ENCODE measurements at regions not wholly inside any gene's neighbourhood (a gene's known extent, or its start where the extent isn't known, plus 50 kb on each side); places are given as distances from the start of the nearest gene placed in this dataset.

DNA sequence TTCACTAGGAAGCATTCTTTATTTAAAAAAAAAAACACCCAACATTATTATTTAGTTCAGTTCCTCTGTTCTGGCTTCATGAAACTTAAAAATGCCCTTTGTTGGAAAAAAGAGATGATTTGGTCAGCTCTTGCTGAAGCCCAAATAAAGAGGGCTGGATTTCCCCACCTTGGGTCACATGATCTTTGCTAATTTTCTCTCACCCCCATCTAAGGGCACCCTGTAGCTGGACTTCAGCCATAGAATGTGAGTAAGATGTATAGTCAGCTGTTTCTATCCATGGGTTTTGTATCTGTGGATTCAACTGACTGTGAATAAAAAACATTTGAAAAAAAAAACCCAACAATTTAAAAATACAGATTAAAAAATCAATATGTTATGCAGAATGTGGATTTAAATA is 213.9 kb upstream of the SULF2 start:
- CTCF ChIA-PET (ENCODE audit: low intra/inter-chr PET ratio, low total read pairs): no interaction called here
- no peaks in the 10 kb centered on the region for H3K79me2 ChIP-seq (ENCODE audit: insufficient read depth, low read length)
- TF ChIP-seq REPIN1 (CRISPR knock-in tag; IDR thresholded peaks at IDR 0.05; ENCODE audit: borderline replicate concordance, low read depth): no peak
- no peak for TF ChIP-seq NFKB2 (CRISPR knock-in tag; IDR thresholded peaks at IDR 0.05; ENCODE audit: borderline replicate concordance)
- TF ChIP-seq RFX3 (CRISPR knock-in tag; IDR thresholded peaks at IDR 0.05): no peak
- TF ChIP-seq, protein P1, sequence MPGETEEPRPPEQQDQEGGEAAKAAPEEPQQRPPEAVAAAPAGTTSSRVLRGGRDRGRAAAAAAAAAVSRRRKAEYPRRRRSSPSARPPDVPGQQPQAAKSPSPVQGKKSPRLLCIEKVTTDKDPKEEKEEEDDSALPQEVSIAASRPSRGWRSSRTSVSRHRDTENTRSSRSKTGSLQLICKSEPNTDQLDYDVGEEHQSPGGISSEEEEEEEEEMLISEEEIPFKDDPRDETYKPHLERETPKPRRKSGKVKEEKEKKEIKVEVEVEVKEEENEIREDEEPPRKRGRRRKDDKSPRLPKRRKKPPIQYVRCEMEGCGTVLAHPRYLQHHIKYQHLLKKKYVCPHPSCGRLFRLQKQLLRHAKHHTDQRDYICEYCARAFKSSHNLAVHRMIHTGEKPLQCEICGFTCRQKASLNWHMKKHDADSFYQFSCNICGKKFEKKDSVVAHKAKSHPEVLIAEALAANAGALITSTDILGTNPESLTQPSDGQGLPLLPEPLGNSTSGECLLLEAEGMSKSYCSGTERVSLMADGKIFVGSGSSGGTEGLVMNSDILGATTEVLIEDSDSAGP (CRISPR knock-in tag; IDR thresholded peaks at IDR 0.05; ENCODE audit: borderline replicate concordance): no peak
- TF ChIP-seq PHF8 (CRISPR knock-in tag; IDR thresholded peaks at IDR 0.05): no peak
- TF ChIP-seq PCBP2 (optimal IDR thresholded peaks at IDR 0.05; ENCODE audit: low read depth, low read length, poor library complexity, severe bottlenecking): no peak
- TF ChIP-seq, protein P2, sequence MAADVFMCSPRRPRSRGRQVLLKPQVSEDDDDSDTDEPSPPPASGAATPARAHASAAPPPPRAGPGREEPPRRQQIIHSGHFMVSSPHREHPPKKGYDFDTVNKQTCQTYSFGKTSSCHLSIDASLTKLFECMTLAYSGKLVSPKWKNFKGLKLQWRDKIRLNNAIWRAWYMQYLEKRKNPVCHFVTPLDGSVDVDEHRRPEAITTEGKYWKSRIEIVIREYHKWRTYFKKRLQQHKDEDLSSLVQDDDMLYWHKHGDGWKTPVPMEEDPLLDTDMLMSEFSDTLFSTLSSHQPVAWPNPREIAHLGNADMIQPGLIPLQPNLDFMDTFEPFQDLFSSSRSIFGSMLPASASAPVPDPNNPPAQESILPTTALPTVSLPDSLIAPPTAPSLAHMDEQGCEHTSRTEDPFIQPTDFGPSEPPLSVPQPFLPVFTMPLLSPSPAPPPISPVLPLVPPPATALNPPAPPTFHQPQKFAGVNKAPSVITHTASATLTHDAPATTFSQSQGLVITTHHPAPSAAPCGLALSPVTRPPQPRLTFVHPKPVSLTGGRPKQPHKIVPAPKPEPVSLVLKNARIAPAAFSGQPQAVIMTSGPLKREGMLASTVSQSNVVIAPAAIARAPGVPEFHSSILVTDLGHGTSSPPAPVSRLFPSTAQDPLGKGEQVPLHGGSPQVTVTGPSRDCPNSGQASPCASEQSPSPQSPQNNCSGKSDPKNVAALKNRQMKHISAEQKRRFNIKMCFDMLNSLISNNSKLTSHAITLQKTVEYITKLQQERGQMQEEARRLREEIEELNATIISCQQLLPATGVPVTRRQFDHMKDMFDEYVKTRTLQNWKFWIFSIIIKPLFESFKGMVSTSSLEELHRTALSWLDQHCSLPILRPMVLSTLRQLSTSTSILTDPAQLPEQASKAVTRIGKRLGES (CRISPR knock-in tag; IDR thresholded peaks at IDR 0.05; ENCODE audit: borderline replicate concordance): no peak
- TF ChIP-seq, protein P3, sequence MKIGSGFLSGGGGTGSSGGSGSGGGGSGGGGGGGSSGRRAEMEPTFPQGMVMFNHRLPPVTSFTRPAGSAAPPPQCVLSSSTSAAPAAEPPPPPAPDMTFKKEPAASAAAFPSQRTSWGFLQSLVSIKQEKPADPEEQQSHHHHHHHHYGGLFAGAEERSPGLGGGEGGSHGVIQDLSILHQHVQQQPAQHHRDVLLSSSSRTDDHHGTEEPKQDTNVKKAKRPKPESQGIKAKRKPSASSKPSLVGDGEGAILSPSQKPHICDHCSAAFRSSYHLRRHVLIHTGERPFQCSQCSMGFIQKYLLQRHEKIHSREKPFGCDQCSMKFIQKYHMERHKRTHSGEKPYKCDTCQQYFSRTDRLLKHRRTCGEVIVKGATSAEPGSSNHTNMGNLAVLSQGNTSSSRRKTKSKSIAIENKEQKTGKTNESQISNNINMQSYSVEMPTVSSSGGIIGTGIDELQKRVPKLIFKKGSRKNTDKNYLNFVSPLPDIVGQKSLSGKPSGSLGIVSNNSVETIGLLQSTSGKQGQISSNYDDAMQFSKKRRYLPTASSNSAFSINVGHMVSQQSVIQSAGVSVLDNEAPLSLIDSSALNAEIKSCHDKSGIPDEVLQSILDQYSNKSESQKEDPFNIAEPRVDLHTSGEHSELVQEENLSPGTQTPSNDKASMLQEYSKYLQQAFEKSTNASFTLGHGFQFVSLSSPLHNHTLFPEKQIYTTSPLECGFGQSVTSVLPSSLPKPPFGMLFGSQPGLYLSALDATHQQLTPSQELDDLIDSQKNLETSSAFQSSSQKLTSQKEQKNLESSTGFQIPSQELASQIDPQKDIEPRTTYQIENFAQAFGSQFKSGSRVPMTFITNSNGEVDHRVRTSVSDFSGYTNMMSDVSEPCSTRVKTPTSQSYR (CRISPR knock-in tag; IDR thresholded peaks at IDR 0.05; ENCODE audit: borderline replicate concordance): no peak
- no peak for TF ChIP-seq PHF5A (CRISPR knock-in tag; IDR thresholded peaks at IDR 0.05; ENCODE audit: low read depth, unreplicated experiment)
- TF ChIP-seq ZNF510 (CRISPR knock-in tag; IDR thresholded peaks at IDR 0.05; ENCODE audit: low read depth): no peak
- TF ChIP-seq, protein P4, sequence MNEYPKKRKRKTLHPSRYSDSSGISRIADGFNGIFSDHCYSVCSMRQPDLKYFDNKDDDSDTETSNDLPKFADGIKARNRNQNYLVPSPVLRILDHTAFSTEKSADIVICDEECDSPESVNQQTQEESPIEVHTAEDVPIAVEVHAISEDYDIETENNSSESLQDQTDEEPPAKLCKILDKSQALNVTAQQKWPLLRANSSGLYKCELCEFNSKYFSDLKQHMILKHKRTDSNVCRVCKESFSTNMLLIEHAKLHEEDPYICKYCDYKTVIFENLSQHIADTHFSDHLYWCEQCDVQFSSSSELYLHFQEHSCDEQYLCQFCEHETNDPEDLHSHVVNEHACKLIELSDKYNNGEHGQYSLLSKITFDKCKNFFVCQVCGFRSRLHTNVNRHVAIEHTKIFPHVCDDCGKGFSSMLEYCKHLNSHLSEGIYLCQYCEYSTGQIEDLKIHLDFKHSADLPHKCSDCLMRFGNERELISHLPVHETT (CRISPR knock-in tag; conservative IDR thresholded peaks at IDR 0.05): no peak
- no peak for TF ChIP-seq ARID2 (CRISPR knock-in tag; IDR thresholded peaks at IDR 0.05; ENCODE audit: borderline replicate concordance)
- TF ChIP-seq RAD51 (IDR thresholded peaks at IDR 0.05; ENCODE audit: borderline replicate concordance): no peak
- TF ChIP-seq, protein P5, sequence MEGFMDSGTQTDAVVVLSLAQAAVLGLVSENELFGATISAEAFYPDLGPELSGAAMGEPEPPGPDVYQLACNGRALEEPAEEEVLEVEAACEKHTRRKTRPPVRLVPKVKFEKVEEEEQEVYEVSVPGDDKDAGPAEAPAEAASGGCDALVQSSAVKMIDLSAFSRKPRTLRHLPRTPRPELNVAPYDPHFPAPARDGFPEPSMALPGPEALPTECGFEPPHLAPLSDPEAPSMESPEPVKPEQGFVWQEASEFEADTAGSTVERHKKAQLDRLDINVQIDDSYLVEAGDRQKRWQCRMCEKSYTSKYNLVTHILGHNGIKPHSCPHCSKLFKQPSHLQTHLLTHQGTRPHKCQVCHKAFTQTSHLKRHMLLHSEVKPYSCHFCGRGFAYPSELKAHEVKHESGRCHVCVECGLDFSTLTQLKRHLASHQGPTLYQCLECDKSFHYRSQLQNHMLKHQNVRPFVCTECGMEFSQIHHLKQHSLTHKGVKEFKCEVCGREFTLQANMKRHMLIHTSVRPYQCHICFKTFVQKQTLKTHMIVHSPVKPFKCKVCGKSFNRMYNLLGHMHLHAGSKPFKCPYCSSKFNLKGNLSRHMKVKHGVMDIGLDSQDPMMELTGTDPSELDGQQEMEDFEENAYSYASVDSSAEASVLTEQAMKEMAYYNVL (CRISPR knock-in tag; IDR thresholded peaks at IDR 0.05; ENCODE audit: borderline replicate concordance): no peak
- TF ChIP-seq POGZ (CRISPR knock-in tag; IDR thresholded peaks at IDR 0.05): no peak

More for the DNA sequence above, 213.9 kb upstream of the SULF2 start:
- H3K4me1 ChIP-seq (ENCODE audit: insufficient read depth, low read length): no peaks in the 10 kb centered on the region
- H3K9me3 ChIP-seq (ENCODE audit: low read length): peaks cover 1% of the 10 kb centered on the region; the same call in 1 of the 2 replicates
- H3K4me3 ChIP-seq (replicated peaks in 1 of 3; ENCODE audit: insufficient read depth in 1 of 3, low read depth in 2 of 3, low read length in 3 of 3): no peak overlapping the region
- POLR2A ChIA-PET: no interaction called here
- H3K9ac ChIP-seq (ENCODE audit: insufficient read depth, low read depth, low read length): no peak overlapping the region
- H3K36me3 ChIP-seq (replicated peaks in 1 of 2; ENCODE audit: control insufficient read depth in 1 of 2, insufficient read depth in 2 of 2, low read length in 2 of 2): no peaks in the 10 kb centered on the region
- no peak for DNase-seq (ENCODE audit: low spot score)
- intact Hi-C loops (cut with micrococcal nuclease; ENCODE audit: unreplicated experiment) (no loop called here), in situ Hi-C loops (cut with HindIII; ENCODE audit: extremely low pct_ligation_motif_present, low pct_unique_long_range_greater_than_20kb) (no loop called here)
- H3K27me3 ChIP-seq (ENCODE audit: control insufficient read depth in 1 of 2, insufficient read depth in 2 of 2, low read length in 2 of 2): peaks cover 1 to 4% of the 10 kb centered on the region in 2 experiments; a peak in 3 of 5 replicates
- no peaks in the 10 kb centered on the region for H4K20me1 ChIP-seq (ENCODE audit: insufficient read depth, low read length)
- H3K27ac ChIP-seq (ENCODE audit: extremely low read length, insufficient read depth, low read length): no peak overlapping the region
- no peak for ATAC-seq
- no TSS peak for BruUV-seq (replicated peaks)
- no peak overlapping the region for H2AFZ ChIP-seq (ENCODE audit: low read length)
- no peak overlapping the region for H3K4me2 ChIP-seq (ENCODE audit: low read depth, low read length)
- FAIRE-seq: no peak
